Kidney glomerular epithelial cell (primary cell): ENCODE measurements at regions not wholly inside any gene's neighbourhood (a gene's known extent, or its start where the extent isn't known, plus 50 kb on each side); places are given as distances from the start of the nearest gene placed in this dataset.
"Not testable (repeated sequence)": the region's sequence is repeated elsewhere in the genome, so short reads cannot be mapped to it uniquely, and the experiment has no call there.

Experiments used
- DNase-seq: peaks from one replicate; lab custom pipeline; 2025; lab: John Stamatoyannopoulos, UW

GRCh38 chr5:63894690-63895089 lies 67.6 kb downstream of the HTR1A start:
- no peak for DNase-seq

GRCh38 chr5:63878788-63879187 lies 83.5 kb downstream of the HTR1A start:
- DNase-seq, result no peak

- no peak for DNase-seq
Observed at GRCh38 chr5:63877961-63878360, 84.3 kb downstream of the HTR1A start.

GRCh38 chr5:63860379-63860778 lies 101.9 kb downstream of the HTR1A start:
- DNase-seq, result no peak

GRCh38 chr5:63854076-63854475 lies 108.2 kb downstream of the HTR1A start:
- DNase-seq, result no peak

- no peak for DNase-seq
Observed at GRCh38 chr5:63843190-63843589, 119.1 kb downstream of the HTR1A start.

- DNase-seq, result no peak
Observed at GRCh38 chr5:63837437-63837836, 124.8 kb downstream of the HTR1A start.

- no peak for DNase-seq
Observed at GRCh38 chr5:63831381-63831780, 130.9 kb downstream of the HTR1A start.

- DNase-seq, result no peak
Observed at GRCh38 chr5:63825984-63826383, 136.3 kb downstream of the HTR1A start.

- no peak for DNase-seq
Observed at GRCh38 chr5:63823583-63823982, 138.7 kb downstream of the HTR1A start.

- DNase-seq, result no peak
Observed at GRCh38 chr5:63822614-63823013, 139.6 kb downstream of the HTR1A start.

- DNase-seq, result no peak
Observed at GRCh38 chr5:63820577-63820976, 141.7 kb downstream of the HTR1A start.

- DNase-seq, result no peak
Observed at GRCh38 chr5:63812693-63813092, 149.6 kb downstream of the HTR1A start.

- no peak for DNase-seq
Observed at GRCh38 chr5:63811961-63812360, 150.3 kb downstream of the HTR1A start.

- DNase-seq, result no peak
Observed at GRCh38 chr5:63811286-63811685, 151.0 kb downstream of the HTR1A start.

GRCh38 chr5:63805151-63805550 lies 157.1 kb downstream of the HTR1A start:
- no peak for DNase-seq

GRCh38 chr5:63803165-63803564 lies 159.1 kb downstream of the HTR1A start:
- no peak for DNase-seq

- no peak for DNase-seq
Observed at GRCh38 chr5:63794979-63795378, 167.3 kb downstream of the HTR1A start.

GRCh38 chr5:63794296-63794695 lies 167.9 kb downstream of the HTR1A start:
- no peak for DNase-seq

- no peak for DNase-seq
Observed at GRCh38 chr5:63774939-63775338, 187.3 kb downstream of the HTR1A start.

- no peak for DNase-seq
Observed at GRCh38 chr5:63768221-63768620, 194.0 kb downstream of the HTR1A start.

- DNase-seq, result no peak
Observed at GRCh38 chr5:63760965-63761364, 201.3 kb downstream of the HTR1A start.

- no peak for DNase-seq
Observed at GRCh38 chr5:63743096-63743798, 219.0 kb downstream of the HTR1A start.

GRCh38 chr5:63732880-63733279 lies 229.4 kb downstream of the HTR1A start:
- not testable (repeated sequence) for DNase-seq
